HG03460 (cell line): ENCODE measurements at regions not wholly inside any gene's neighbourhood (a gene's known extent, or its start where the extent isn't known, plus 50 kb on each side); places are given as distances from the start of the nearest gene placed in this dataset.
"Not testable (repeated sequence)": the region's sequence is repeated elsewhere in the genome, so short reads cannot be mapped to it uniquely, and the experiment has no call there.

Experiments
- ATAC-seq: cut with Tn5 transposase; IDR thresholded peaks from one replicate; pipeline ENCODE4 v1.9.1; 2021; ENCODE audit not compliant: unreplicated experiment

DNA sequence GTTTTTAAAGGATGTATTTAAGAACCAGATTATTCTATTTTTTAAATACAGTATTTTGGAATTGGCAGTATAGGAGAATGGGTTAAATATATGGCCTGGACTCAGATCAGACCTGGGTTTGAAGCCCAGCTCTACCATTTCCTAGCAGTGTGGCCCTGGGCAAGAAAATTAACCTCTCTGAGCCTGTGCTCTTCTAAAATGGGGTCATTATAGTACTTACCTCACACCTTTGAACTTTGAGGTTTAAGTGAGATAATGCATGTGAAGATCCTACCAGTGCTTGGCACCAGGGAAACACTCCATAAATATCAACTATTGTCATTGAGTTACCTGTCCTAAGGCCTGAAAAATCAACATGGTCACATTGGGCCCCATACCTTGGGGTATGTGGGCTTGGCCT is 93.4 kb upstream of the WSB1 start:
- no peak for ATAC-seq

DNA sequence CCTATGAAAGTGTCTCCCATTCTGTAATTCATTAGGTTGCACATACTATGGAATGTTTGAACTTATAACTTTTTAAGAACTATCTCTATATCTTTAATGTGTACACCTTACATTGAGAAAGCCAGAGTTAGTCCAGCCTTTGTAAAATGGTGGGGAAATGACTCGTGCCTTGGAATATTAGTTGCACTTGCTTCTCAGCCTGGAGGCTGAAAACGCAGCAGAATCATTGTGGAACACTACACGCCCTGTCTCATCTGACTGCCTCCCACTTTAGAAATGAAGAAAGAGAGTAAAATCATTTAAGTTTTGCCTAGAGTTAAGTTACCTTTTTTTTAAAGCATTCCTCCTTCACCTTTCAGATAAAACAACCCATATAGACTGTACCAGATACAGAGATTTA is 90.7 kb upstream of the WSB1 start:
- no peak for ATAC-seq

DNA sequence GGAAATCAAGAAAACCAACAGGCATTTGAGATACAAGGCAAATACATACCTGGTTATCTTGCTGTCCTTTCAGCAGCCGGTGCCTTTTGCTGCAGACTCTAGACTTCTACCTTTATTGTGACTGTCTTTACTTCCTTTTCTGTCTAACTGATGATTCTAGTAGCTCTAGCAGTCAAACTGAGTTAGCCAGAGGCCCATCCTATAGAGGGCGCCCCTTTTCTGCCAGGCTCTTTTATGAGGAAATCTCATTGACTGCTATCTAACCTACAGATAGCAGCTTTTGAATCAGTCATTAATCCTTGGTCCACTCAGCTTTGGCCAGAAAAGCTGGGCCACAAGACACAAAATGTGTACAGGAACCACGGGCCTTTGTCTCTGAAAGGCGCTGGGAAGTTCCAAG is 87.5 kb upstream of the WSB1 start:
- ATAC-seq: no peak

DNA sequence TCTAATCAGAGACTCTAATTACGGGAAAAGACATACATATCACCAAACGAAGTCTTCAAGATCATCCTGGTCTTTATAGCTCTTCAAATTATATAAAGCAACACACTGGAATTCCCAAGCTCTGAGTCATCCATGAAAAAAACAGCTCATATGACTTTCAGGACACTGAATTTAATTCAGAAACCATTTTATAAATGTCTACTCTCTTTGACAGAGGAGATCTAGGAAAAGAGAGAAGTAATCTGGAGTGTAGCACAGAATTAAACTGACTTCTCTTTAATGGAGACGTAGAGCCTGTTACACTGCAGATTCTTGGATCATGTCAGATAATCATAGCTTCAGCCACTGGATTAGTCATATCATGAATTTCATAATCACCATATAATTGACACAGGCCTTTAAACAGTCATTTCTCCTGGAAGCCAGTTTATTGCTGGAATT is 86.8 kb upstream of the WSB1 start:
- no peak for ATAC-seq

DNA sequence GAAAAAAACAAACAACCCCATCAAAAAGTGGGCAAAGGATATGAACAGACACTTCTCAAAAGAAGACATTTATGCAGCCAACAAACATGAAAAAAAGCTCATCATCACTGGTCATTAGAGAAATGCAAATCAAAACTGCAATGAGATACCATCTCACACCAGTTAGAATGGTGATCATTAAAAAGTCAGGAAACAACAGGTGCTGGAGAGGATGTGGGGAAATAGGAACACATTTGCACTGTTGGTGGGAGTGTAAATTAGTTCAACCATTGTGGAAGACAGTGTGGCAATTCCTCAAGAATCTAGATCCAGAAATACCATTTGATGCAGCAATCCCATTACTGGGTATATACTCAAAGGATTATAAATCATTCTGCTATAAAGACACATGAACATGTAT is 85.5 kb upstream of the WSB1 start:
- ATAC-seq: not testable (repeated sequence)

DNA sequence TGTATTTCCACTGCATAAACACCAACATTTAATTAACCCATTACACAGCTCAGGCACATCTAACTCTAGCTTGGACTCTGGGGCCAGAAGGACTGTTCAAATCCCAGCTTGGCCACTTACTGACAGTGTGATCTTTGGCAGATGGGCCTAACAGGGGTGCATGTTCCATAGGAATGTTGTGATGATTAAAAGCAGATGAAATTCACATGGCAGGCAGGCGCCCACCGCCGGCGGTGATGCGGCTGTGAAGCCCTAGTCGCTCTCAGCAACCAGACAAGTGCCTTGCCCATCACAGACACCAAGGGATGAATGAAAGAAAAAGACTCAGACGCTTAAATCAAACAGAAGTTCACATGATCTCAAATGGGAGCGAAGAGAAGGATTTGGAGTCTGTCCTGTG is 84.6 kb upstream of the WSB1 start:
- ATAC-seq: no peak

DNA sequence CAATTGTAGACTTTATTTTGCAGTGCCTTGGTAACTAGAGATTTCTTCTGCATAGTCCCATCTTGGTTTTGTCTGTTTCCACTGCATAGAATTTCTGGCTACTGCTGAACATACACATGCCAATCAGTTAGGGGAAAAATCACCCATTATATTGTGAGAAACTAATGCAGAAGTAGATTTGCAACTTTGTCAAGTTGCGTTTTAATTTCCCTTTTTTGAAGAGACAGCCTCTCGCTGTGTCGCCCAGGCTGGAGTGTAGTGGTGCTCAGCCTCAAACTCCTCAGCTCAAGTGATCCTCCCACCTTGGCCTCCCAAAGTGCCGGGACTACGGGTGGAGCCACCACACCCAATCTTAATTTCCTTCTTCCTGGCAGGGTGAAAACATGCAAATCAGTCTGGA is 83.1 kb upstream of the WSB1 start:
- not testable (repeated sequence) for ATAC-seq

DNA sequence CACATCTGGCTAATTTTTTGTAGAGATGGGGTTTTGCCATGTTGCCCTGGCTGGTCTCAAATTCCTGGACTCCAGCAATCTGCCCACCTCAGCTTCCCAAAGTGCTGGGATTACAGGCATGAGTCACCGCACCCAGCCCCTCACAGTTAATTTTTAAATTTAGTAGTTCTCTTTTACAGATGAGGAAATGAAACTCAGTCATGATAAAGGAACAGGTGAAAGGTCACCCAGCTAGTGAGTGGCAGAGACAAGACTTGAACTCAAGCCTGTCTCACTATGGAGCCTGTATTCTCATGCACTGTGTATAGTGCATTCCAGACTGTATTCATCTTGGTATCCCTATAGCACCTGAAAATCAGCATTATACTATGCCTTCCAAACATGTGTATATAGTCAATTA is 77.1 kb upstream of the WSB1 start:
- no peak for ATAC-seq

DNA sequence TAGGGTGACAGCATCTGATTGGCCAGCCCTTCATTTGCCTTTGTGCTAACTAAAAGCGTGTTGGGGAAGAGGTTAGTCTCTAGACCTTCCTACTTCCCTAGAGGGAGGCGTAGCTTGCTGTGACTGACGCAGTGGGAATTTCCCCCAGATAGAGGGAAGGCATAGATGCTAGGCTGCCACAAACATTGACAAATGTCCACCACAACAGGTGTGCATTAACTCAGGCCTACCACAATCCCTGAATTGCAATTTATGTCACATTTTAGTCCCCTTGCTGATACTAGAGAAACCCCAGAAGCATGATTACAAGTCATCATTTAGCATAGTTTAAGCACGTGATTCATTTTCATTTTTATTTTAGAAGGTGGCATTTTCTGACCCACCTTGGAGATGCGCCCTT is 76.3 kb upstream of the WSB1 start:
- ATAC-seq: peak; percentile 70

DNA sequence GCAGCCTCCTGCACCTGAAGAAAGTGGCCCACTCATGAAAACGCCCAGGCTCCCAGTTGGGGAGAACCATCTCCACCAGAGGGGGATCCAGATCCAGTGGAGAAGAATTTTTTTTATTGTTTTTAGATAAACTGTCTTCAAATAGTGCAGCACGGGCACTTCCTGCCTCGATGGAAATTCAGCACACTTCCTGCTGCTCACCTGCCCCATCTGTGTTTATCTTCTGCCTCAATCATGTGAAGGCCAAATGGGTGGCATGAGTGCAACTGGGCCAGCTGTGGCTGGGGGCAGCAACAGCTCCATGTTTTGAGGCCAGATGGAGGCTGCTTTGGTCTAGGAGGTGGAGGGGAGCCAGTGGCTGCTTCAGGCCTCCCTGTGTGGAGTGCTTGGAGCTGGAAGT is 75.9 kb upstream of the WSB1 start:
- ATAC-seq: no peak

DNA sequence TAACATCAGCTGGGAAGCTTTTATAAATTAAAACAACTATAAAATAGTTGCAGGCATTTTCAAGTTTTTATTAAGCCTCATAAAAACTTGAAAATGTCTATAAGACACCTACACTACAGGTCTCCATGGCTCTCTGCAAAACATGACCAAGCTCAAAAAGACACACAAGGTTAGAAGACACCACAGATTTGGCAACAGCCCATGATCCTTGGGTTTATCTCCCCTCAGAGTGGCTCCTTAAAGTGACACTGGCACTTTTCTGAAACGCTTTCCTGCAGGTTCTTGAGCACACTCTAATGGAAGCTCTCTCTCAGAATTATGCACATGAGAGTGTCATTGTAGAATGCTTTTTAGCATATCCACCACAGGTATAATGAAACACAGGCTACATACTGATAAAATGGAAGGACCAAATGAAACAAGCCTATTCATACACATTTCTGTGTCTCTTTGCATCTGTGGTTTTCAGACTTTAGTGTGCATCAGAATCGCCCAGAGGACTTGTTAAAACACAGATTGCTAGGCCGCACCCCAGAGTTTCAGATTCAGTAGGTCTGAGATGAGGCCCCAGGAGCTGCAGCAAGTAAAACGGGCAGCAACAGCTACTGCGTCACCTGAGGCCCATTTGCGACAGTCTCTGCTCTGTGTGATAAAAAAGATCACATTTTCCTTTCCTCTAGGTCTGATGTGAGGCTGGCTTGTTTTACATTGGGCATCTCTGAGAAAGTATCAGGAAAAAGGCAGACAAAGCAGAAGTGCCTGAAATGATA is 75.0 kb upstream of the WSB1 start:
- peak; percentile 67 for ATAC-seq

DNA sequence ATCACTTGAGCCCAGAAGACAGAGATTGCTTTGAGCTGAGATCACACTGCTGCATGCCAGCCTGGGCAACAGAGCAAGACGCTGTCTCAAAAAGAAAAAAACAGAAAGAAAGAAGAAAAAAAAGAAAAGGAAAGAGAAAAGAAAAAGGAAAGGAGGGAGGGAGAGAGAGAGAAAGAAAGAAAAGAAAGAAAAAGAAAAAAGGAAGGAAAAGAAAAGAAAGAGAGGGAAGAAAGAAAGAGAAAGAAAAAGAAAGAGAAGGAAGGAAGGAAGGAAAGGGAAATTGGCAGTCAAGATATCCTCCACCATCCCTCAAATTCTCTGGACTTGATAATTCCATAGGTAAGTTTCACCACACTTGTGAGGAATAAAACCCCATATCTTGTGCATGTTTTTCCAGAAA is 71.4 kb upstream of the WSB1 start:
- no peak for ATAC-seq

DNA sequence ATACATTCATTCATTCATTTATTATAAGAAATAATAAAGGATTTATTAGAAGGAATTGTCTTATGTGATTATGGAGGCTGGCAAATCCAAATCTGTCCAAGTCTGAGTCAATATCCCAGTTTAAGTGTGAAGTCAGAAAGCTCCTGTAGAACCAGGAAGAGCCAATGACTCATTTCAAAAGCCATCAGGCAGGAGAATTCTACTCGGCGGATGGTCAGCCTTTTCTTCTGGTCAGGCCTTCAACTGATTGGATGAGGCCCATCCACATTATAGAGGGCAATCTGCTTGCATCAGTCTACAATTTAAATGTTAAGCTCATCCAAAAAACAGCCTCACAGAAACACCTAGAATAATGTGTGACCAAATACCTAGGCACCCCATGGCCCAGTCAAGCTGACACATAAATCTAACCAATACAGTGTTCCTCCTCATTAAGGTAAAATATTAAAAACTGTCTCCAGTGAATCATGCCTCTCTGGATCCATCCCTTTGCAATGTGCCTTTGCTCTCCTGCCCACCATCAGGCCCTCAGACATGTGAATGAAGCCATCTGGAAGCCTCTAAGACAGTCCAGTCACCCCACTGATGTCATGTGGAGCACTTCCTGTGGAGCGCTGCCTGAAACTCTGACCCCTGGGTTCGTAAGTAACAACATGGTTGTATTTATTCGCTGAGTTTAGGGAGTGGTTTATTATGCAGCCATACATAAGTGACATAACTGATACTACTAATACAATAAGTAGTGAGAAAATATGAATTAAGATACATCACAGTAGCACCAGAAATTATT is 69.2 kb upstream of the WSB1 start:
- no peak for ATAC-seq

DNA sequence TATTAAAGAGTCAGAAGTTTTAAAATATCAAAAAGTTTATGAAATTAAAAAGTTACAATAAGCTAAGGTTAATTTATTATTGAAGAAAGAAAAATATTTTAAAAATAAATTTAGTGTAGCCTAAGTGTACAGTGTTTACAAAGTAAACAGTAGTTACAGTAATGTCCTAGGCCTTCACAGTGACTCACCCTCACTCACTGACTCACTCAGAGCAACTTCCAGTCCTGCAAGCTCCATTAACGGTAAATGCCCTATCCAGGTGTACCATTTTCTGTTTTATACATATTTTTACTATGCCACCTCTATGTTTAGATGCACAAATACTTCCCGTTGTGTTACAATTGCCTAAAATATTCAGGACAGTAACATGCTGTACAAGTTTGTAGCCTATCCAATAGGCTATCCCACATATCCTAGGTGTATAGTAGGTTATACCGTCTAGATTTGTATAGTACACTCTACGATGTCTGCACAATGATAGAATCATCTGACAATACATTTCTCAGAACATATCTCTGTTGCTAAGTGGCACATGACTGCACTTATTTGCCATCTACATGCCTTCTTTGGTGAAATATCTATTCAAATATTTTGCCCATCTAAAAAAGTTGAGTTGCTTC is 67.2 kb upstream of the WSB1 start:
- no peak for ATAC-seq

DNA sequence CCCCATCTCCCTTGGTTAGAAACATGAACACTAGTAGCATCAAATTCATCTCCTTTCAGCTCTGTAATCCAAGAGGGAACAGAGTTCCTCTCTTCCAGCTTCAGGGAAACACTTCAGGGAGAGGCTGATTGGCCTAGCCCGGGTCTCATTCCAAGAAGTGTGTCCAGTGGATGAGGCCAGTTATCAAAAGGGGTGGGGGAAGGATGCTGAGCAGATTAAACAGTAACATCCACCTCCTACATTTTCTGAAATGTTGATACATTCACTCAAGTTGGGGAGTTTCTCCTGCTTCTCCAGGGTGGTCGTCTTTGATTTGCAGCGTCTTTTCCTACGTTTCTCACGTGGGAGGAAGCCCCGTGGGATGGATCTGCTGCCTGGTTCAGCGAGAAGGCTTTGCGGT is 62.9 kb upstream of the WSB1 start:
- no peak for ATAC-seq

DNA sequence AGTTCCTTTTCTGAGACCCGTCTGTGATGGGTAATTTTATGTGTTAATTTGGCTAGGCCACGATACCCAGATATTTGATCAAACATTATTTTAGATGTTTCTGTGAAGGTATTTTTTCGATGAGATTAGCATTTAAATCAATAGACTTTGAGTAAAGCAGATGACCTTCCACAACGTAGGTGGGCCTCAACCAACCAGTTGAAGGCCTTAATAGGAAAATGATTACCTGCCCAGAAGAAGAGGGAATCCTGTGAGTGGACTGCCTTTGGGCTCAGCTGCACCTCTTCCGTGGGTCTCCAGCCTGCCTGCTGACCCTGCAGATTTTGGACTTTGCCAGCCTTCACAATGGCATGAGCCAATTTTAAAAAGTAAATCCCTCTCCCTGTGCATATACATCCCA is 61.6 kb upstream of the WSB1 start:
- no peak for ATAC-seq

DNA sequence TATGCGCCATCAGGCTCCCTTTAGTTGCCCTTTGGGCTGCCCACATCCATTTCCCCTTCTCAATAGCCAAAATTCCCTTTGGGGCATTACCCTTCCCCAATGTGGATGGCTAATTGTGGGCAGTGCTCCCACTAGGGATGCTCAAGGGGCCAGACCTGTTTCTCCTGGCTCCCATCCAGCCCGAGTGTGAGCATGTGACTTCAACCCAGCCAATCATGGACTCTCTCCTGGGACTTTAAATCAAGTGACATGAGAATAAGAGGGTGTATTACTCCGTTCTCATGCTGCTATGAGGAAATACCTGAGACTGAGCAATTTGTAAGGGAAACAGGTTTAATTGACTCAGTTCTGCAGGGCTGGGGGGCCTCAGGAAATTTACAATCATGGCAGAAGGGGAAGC is 60.9 kb upstream of the WSB1 start:
- no peak for ATAC-seq

DNA sequence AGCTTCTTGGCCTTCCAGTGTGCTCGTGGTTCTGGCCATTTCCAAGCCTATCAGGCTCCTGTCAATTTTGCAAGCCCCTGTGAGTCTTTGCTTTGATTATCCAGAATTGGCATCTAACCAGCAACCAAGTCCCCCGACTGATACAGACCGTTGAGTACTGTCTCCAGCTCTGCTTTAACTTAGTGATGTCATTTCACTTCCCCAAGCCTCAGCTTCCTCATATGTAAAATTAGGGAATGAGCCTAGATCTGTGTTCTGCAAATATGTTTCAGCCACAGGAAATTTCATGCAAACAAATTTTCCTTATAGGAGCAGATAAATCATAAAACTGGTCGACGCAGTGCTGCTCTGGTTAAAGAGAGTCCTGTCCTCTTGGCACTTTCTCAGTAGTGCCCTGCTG is 60.1 kb upstream of the WSB1 start:
- ATAC-seq: no peak

DNA sequence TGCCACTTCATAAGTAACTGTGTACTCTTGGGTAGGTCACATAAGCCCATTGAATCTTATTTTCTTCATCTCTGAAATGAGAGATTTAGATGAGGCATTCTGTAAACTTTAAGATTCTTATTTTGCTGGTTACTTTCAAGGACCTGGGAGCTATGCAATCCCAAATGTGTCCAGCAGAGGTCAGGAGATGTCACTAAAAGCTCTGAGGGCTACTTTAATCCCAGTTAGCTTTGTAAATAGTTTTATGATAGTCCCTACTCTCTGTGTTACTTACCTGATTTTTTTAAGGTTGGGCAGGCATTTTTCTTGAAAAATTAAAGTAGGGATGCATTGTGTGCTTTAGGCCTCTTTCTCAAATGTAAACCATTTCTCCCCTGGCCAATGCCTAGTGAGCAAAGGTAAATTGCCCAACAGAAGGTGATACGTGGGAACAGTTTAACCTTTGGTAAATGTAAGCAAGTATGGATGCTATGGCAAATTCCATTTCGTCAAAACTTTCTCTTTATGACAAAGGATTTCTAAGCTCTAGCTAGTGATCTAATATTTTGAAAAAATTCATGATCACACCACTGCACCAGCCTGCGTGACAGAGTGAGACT is 57.1 kb upstream of the WSB1 start:
- ATAC-seq: no peak

DNA sequence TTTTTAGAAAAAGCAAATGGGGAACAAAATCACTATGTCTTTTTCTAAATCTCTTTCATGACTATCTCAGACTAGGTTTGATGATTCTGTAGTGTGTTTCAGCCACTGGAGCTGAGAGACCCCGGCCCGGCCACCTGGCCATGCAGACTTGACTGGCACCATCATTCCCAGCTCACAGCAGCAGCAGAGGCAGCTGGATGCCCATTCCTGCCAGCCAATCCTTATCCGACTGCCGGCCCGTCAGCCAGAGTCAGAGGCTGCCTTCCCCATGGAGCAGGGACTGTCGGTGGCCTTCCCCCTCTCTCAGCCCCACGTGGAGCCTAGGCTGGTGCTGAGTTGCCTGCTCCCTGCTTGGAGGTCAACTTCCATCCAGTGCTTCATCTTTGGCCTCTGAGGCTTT is 56.0 kb upstream of the WSB1 start:
- no peak for ATAC-seq

DNA sequence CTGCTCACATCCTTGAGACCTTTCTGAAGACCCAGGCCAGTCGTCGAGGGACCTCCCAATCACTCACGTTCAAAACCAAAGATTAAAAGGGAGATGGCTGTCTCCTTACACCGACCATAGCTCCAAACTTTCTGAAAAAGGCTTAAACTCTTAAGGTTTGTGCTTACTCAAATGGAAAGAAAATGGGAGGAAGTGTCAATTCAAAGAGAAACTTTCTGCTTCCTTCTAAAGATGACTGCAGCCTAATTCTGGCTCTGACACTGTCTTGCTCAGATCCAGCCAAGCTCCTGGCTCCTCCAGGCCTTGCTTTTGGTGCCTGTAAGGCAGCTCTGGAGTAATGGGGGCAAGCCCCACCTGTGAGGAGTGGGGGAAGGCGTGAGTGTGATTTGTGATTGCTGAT is 54.9 kb upstream of the WSB1 start:
- ATAC-seq: peak; percentile 56

DNA sequence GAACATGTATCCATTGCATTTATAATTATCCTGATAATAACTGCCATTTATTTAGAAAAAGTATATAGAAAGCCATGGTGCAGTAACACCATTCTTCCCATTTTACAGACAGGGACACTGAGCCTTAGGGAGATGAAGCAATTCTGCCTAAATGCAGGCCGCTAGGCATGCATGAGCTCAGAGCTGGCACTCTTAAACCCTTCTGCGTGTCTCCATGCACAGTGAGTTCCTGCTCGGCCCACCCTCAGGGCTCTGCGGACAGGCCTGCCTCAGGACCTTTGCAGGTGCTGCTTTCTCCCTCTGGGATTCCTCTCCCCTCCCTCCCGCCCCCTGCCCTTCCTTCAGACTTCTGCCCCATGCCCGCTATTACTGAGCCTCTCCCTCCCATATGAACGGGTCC is 54.3 kb upstream of the WSB1 start:
- no peak for ATAC-seq
